Smooth muscle cell (in vitro differentiated cells): ENCODE measurements at regions not wholly inside any gene's neighbourhood (a gene's known extent, or its start where the extent isn't known, plus 50 kb on each side); places are given as distances from the start of the nearest gene placed in this dataset.

Experiments
- DNase-seq: peaks from one replicate; lab custom pipeline; 2025; ENCODE audit not compliant: unreplicated experiment; lab: John Stamatoyannopoulos, UW
- H2AFZ ChIP-seq: fragments of 200-600 bp; sonication (generic); 2 replicates; pipeline ENCODE4 v1.6.0; 2016; ENCODE audit warnings: antibody characterized with exemption, low read depth, mild to moderate bottlenecking
- H3F3A ChIP-seq: fragments of 200-600 bp; sonication (generic); 2 replicates; pipeline ENCODE4 v1.6.0; 2017; ENCODE audit warnings: antibody characterized with exemption, low read depth
- H3K27ac ChIP-seq: fragments of 200-600 bp; sonication (generic); 2 replicates; pipeline ENCODE4 v1.5.1; 2016; ENCODE audit warnings: low read depth, mild to moderate bottlenecking
- H3K27me3 ChIP-seq: fragments of 200-600 bp; sonication (generic); 2 replicates; pipeline ENCODE4 v1.6.1; 2016; ENCODE audit warnings: low read depth, mild to moderate bottlenecking
- H3K36me3 ChIP-seq: fragments of 200-600 bp; sonication (generic); 2 replicates; pipeline ENCODE4 v1.5.1; 2016; ENCODE audit warnings: low read depth
- H3K4me1 ChIP-seq: fragments of 200-600 bp; sonication (generic); 2 replicates; pipeline ENCODE4 v1.5.1; 2016; ENCODE audit warnings: low read depth
- H3K4me2 ChIP-seq: fragments of 200-600 bp; sonication (generic); 2 replicates; pipeline ENCODE4 v1.6.0; 2016; ENCODE audit warnings: mild to moderate bottlenecking
- H3K4me3 ChIP-seq: fragments of 200-600 bp; sonication (generic); 2 replicates; pipeline ENCODE4 v1.5.1; 2016; ENCODE audit warnings: mild to moderate bottlenecking
- H3K79me2 ChIP-seq: fragments of 200-600 bp; sonication (generic); 2 replicates; pipeline ENCODE4 v1.6.0; 2016; ENCODE audit warnings: low read depth, mild to moderate bottlenecking
- H3K9ac ChIP-seq: fragments of 200-600 bp; sonication (generic); 2 replicates; pipeline ENCODE4 v1.6.0; 2016; ENCODE audit warnings: low read depth
- H3K9me3 ChIP-seq: fragments of 200-600 bp; sonication (generic); replicated peaks from 2 replicates; pipeline ENCODE4 v1.5.1; 2016; ENCODE audit warnings: low read depth
- H4K20me1 ChIP-seq: fragments of 200-600 bp; sonication (generic); 2 replicates; pipeline ENCODE4 v1.6.0; 2016; ENCODE audit warnings: low read depth
- WGBS: methylation state at CpG from one replicate; pipeline ENCODE4 v1.1.7; 2016; ENCODE audit warnings: low lambda C conversion rate; 5-methylcytosine and 5-hydroxymethylcytosine counted together
- TF ChIP-seq, protein P1 (sequence below): fragments of 200-600 bp; sonication (generic); IDR thresholded peaks from 2 replicates; pipeline ENCODE4 v1.5.1; 2017; ENCODE audit warnings: borderline replicate concordance, mild to moderate bottlenecking, antibody characterized with exemption; ENCODE audit not compliant: insufficient read depth, poor library complexity, severe bottlenecking

DNA sequence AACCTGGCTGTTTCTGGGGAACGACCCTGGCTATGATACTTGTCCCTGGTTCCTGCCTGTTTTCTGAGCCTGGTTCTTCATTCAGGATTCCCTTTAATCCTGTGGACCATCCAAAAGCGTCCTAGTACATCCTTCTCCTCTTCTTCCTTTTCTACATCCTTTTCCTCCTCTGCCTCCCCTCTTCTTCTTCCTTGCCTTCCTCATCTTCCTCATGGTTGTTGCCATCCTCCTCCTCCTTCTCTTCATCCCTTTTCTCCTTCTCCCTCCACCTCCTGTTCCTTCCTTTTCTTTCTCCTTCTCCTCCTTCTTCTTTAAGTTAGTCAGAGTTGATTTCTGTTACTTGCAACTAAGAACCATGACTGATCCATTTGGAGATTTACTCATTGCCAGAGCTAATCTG lies 197.8 kb downstream of the FOXD2 start:
- DNase-seq: no peak
- H3K9me3 ChIP-seq: no peaks in the 10 kb centered on the region
- H2AFZ ChIP-seq: no peak overlapping the region
- H4K20me1 ChIP-seq: no peaks in the 10 kb centered on the region
- no peak overlapping the region for H3K4me3 ChIP-seq
- H3K4me1 ChIP-seq: no peaks in the 10 kb centered on the region
- H3K4me2 ChIP-seq: no peak overlapping the region
- peaks cover 80% of the 10 kb centered on the region for H3K27me3 ChIP-seq
- 68% methylated on average over 2 of the region's 2 CpGs for WGBS
- H3K27ac ChIP-seq: no peak overlapping the region
- H3K36me3 ChIP-seq: no peaks in the 10 kb centered on the region
- H3F3A ChIP-seq: no peaks in the 10 kb centered on the region
- TF ChIP-seq, protein P1, sequence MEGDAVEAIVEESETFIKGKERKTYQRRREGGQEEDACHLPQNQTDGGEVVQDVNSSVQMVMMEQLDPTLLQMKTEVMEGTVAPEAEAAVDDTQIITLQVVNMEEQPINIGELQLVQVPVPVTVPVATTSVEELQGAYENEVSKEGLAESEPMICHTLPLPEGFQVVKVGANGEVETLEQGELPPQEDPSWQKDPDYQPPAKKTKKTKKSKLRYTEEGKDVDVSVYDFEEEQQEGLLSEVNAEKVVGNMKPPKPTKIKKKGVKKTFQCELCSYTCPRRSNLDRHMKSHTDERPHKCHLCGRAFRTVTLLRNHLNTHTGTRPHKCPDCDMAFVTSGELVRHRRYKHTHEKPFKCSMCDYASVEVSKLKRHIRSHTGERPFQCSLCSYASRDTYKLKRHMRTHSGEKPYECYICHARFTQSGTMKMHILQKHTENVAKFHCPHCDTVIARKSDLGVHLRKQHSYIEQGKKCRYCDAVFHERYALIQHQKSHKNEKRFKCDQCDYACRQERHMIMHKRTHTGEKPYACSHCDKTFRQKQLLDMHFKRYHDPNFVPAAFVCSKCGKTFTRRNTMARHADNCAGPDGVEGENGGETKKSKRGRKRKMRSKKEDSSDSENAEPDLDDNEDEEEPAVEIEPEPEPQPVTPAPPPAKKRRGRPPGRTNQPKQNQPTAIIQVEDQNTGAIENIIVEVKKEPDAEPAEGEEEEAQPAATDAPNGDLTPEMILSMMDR: no peak
- no peak overlapping the region for H3K9ac ChIP-seq
- no peaks in the 10 kb centered on the region for H3K79me2 ChIP-seq

DNA sequence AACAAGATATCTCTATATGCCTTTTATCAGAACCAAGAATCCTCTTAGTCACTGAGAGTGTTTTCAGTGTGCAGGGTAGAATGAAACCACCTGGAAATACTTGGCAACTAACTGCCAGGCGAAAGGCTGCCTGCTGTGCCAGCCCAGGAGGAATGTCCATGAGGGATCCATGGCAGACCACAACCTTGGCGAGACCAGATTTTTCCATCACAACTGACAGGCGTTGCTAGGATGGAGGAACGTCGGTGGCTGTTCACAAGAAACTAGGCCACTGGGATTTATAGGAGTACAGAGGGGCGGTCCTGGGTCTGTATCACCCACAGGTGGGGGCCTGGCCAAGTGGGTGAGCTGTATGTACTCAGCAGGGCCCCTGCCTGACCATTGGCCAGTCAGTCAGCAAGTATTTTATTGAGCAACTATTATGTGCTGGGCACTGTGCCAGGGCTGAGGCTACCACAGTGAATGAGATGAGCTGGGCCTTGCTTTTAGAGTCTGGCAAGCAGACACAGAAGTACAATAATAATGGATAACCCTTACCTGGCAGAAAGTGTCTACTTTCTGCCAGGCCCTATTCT lies 199.4 kb downstream of the FOXD2 start:
- H4K20me1 ChIP-seq: no peaks in the 10 kb centered on the region
- no peaks in the 10 kb centered on the region for H3K9me3 ChIP-seq
- TF ChIP-seq, protein P1: no peak
- H3K4me2 ChIP-seq: no peak overlapping the region
- no peak overlapping the region for H3K27ac ChIP-seq
- no peak overlapping the region for H3K9ac ChIP-seq
- no peak overlapping the region for H2AFZ ChIP-seq
- H3K36me3 ChIP-seq: no peaks in the 10 kb centered on the region
- H3K4me3 ChIP-seq: no peak overlapping the region
- H3F3A ChIP-seq: no peaks in the 10 kb centered on the region
- 92% methylated on average over 6 of the region's 6 CpGs for WGBS
- no peak for DNase-seq
- no peaks in the 10 kb centered on the region for H3K4me1 ChIP-seq
- H3K79me2 ChIP-seq: no peaks in the 10 kb centered on the region
- H3K27me3 ChIP-seq: peaks cover 87% of the 10 kb centered on the region

DNA sequence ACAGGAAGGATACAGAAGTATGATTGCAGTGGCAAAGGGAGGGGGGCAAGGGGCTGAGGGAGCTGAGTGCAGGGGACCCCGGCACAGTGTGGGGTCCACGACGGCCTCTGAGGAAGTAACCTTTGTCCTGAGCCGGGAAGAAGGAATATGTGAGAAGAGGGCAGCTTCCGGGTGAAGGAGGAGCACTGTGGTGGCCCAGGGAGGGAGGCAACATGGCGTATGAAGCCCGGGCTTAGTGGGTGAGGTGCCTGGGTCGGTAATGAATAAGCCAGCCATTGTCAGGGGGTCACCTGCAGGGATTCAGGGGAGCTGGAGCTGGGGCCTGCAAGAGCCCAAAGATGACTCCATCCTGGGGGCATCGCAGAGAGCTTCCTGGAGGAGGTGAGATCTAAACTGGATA lies 200.4 kb downstream of the FOXD2 start:
- Histone ChIP-seq H3K27ac (no peak overlapping the region), H3K27me3 (peaks cover 79% of the 10 kb centered on the region), H3K4me1 (no peaks in the 10 kb centered on the region), H3K4me3 (no peak overlapping the region), H3K36me3 (no peaks in the 10 kb centered on the region), H3K4me2 (no peak overlapping the region), H3F3A (no peaks in the 10 kb centered on the region), H3K79me2 (no peaks in the 10 kb centered on the region), H3K9me3 (no peaks in the 10 kb centered on the region), H4K20me1 (no peaks in the 10 kb centered on the region), H2AFZ (no peak overlapping the region), H3K9ac (no peak overlapping the region)
- WGBS: 95% methylated on average over 9 of the region's 9 CpGs
- TF ChIP-seq, protein P1: no peak
- no peak for DNase-seq

DNA sequence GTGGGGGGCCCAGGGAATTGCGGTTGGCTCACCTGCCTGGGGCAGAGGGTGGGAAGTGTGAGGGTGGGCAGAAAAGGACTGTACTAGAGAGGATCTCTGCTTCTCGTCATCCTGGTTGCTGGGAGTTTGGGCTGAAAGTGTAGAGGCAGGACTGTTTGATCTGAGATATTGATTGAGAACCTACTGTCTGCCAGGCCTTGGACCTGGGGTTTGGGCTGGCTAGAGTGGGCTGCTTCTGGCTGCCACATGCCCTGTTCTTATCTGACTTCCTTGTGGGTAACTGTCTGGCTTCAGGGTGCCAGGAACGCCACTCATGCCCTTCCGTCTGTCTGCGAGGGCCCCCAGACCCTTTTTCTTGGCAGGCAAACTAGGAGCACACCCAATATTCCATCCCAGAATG lies 200.9 kb downstream of the FOXD2 start:
- Histone ChIP-seq H3K36me3 (no peaks in the 10 kb centered on the region), H3K4me1 (no peaks in the 10 kb centered on the region), H4K20me1 (no peaks in the 10 kb centered on the region), H3F3A (no peaks in the 10 kb centered on the region), H3K27ac (no peak overlapping the region), H2AFZ (no peak overlapping the region), H3K9ac (no peak overlapping the region), H3K4me3 (no peak overlapping the region), H3K9me3 (no peaks in the 10 kb centered on the region), H3K4me2 (no peak overlapping the region), H3K27me3 (peaks cover 75% of the 10 kb centered on the region), H3K79me2 (no peaks in the 10 kb centered on the region)
- TF ChIP-seq, protein P1: no peak
- no peak for DNase-seq
- 96% methylated on average over 5 of the region's 5 CpGs for WGBS
